ENCODE measurements at regions not wholly inside any gene's neighbourhood (a gene's known extent, or its start where the extent isn't known, plus 50 kb on each side); places are given as distances from the start of the nearest gene placed in this dataset.

GRCh38 chr4:111924696-111925095, 220.6 kb upstream of the FAM241A start:
- H3K27me3 Mint-ChIP-seq, result no peaks in the 10 kb centered on the region
- no peaks in the 10 kb centered on the region for H3K36me3 Mint-ChIP-seq (ENCODE audit: low read depth)
- H3K27ac Mint-ChIP-seq, result no peak overlapping the region
- ATAC-seq (no peak), DNase-seq (no peak)
- no peak overlapping the region for H3K4me3 Mint-ChIP-seq
- H3K9me3 ChIP-seq (ENCODE audit: control insufficient read depth, low read length, poor library complexity, severe bottlenecking), result no peaks in the 10 kb centered on the region
- H3K4me1 Mint-ChIP-seq, result no peaks in the 10 kb centered on the region

- Mint-ChIP-seq H3K4me3 (no peak overlapping the region), H3K36me3 (ENCODE audit: low read depth) (no peaks in the 10 kb centered on the region), H3K4me1 (no peaks in the 10 kb centered on the region), H3K27ac (no peak overlapping the region), H3K27me3 (no peaks in the 10 kb centered on the region)
- DNase-seq, result no peak
- H3K9me3 ChIP-seq (ENCODE audit: control insufficient read depth, low read length, poor library complexity, severe bottlenecking), result no peaks in the 10 kb centered on the region
- ATAC-seq, result no peak
These were observed 214.6 kb upstream of the FAM241A start for GRCh38 chr4:111930659-111931058.

GRCh38 chr4:111933703-111934102, 211.6 kb upstream of the FAM241A start:
- H3K27ac Mint-ChIP-seq, result no peak overlapping the region
- no peak for ATAC-seq

GRCh38 chr4:111934314-111934713, 210.9 kb upstream of the FAM241A start:
- ATAC-seq, result no peak
- H3K4me3 Mint-ChIP-seq, result no peak overlapping the region
- H3K36me3 Mint-ChIP-seq (ENCODE audit: low read depth), result no peaks in the 10 kb centered on the region
- H3K27me3 Mint-ChIP-seq, result peaks cover 14% of the 10 kb centered on the region
- no peak overlapping the region for H3K27ac Mint-ChIP-seq
- no peak for DNase-seq
- no peaks in the 10 kb centered on the region for H3K9me3 ChIP-seq (ENCODE audit: control insufficient read depth, low read length, poor library complexity, severe bottlenecking)
- no peaks in the 10 kb centered on the region for H3K4me1 Mint-ChIP-seq

More at GRCh38 chr4:111933703-111934102, 211.6 kb upstream of the FAM241A start:
- peaks cover 11% of the 10 kb centered on the region for H3K27me3 Mint-ChIP-seq
- H3K9me3 ChIP-seq (ENCODE audit: control insufficient read depth, low read length, poor library complexity, severe bottlenecking), result no peaks in the 10 kb centered on the region
- DNase-seq, result no peak
- no peaks in the 10 kb centered on the region for H3K36me3 Mint-ChIP-seq (ENCODE audit: low read depth)
- H3K4me3 Mint-ChIP-seq, result no peak overlapping the region
- H3K4me1 Mint-ChIP-seq, result no peaks in the 10 kb centered on the region

- Mint-ChIP-seq H3K36me3 (ENCODE audit: low read depth) (no peaks in the 10 kb centered on the region), H3K27ac (no peak overlapping the region), H3K4me1 (no peaks in the 10 kb centered on the region), H3K27me3 (peaks cover 14% of the 10 kb centered on the region), H3K4me3 (no peak overlapping the region)
- ATAC-seq, result no peak
- no peaks in the 10 kb centered on the region for H3K9me3 ChIP-seq (ENCODE audit: control insufficient read depth, low read length, poor library complexity, severe bottlenecking)
- no peak for DNase-seq
These were observed 207.9 kb upstream of the FAM241A start for GRCh38 chr4:111937368-111937767.

GRCh38 chr4:111941957-111942356, 203.3 kb upstream of the FAM241A start:
- H3K27me3 Mint-ChIP-seq, result peaks cover 23% of the 10 kb centered on the region
- no peak for DNase-seq
- peaks cover 4% of the 10 kb centered on the region for H3K4me1 Mint-ChIP-seq
- no peaks in the 10 kb centered on the region for H3K36me3 Mint-ChIP-seq (ENCODE audit: low read depth)
- ATAC-seq, result no peak
- H3K4me3 Mint-ChIP-seq, result no peak overlapping the region
- H3K27ac Mint-ChIP-seq, result no peak overlapping the region
- H3K9me3 ChIP-seq (ENCODE audit: control insufficient read depth, low read length, poor library complexity, severe bottlenecking), result no peaks in the 10 kb centered on the region

GRCh38 chr4:111943796-111944203, 201.5 kb upstream of the FAM241A start:
- Mint-ChIP-seq H3K27ac (peak overlapping the region; percentile 44), H3K27me3 (peaks cover 11% of the 10 kb centered on the region), H3K36me3 (ENCODE audit: low read depth) (no peaks in the 10 kb centered on the region), H3K4me1 (peaks cover 4% of the 10 kb centered on the region), H3K4me3 (no peak overlapping the region)
- H3K9me3 ChIP-seq (ENCODE audit: control insufficient read depth, low read length, poor library complexity, severe bottlenecking), result no peaks in the 10 kb centered on the region
- DNase-seq, result no peak
- ATAC-seq, result no peak

- Mint-ChIP-seq H3K27me3 (peaks cover 9% of the 10 kb centered on the region), H3K36me3 (ENCODE audit: low read depth) (no peaks in the 10 kb centered on the region), H3K27ac (no peak overlapping the region), H3K4me1 (peaks cover 4% of the 10 kb centered on the region), H3K4me3 (no peak overlapping the region)
- ATAC-seq, result no peak
- H3K9me3 ChIP-seq (ENCODE audit: control insufficient read depth, low read length, poor library complexity, severe bottlenecking), result no peaks in the 10 kb centered on the region
- no peak for DNase-seq
These were observed 200.2 kb upstream of the FAM241A start for GRCh38 chr4:111945014-111945413.

GRCh38 chr4:111946800-111947199, 198.5 kb upstream of the FAM241A start:
- H3K27ac Mint-ChIP-seq, result no peak overlapping the region
- no peaks in the 10 kb centered on the region for H3K9me3 ChIP-seq (ENCODE audit: control insufficient read depth, low read length, poor library complexity, severe bottlenecking)
- H3K4me3 Mint-ChIP-seq, result no peak overlapping the region
- DNase-seq, result no peak
- ATAC-seq, result no peak
- peaks cover 9% of the 10 kb centered on the region for H3K27me3 Mint-ChIP-seq
- no peaks in the 10 kb centered on the region for H3K36me3 Mint-ChIP-seq (ENCODE audit: low read depth)
- peaks cover 4% of the 10 kb centered on the region for H3K4me1 Mint-ChIP-seq

- H3K36me3 Mint-ChIP-seq (ENCODE audit: low read depth), result no peaks in the 10 kb centered on the region
- DNase-seq (no peak), ATAC-seq (no peak)
- H3K4me3 Mint-ChIP-seq, result no peak overlapping the region
- no peaks in the 10 kb centered on the region for H3K4me1 Mint-ChIP-seq
- H3K9me3 ChIP-seq (ENCODE audit: control insufficient read depth, low read length, poor library complexity, severe bottlenecking), result peaks cover 4% of the 10 kb centered on the region
- no peaks in the 10 kb centered on the region for H3K27me3 Mint-ChIP-seq
- no peak overlapping the region for H3K27ac Mint-ChIP-seq
These were observed 192.6 kb upstream of the FAM241A start for GRCh38 chr4:111952688-111953087.

GRCh38 chr4:111954550-111954949, 190.7 kb upstream of the FAM241A start:
- H3K4me1 Mint-ChIP-seq, result no peaks in the 10 kb centered on the region
- no peaks in the 10 kb centered on the region for H3K36me3 Mint-ChIP-seq (ENCODE audit: low read depth)
- DNase-seq, result no peak
- H3K9me3 ChIP-seq (ENCODE audit: control insufficient read depth, low read length, poor library complexity, severe bottlenecking), result peaks cover 4% of the 10 kb centered on the region
- no peak overlapping the region for H3K4me3 Mint-ChIP-seq
- H3K27ac Mint-ChIP-seq, result no peak overlapping the region
- ATAC-seq, result no peak
- no peaks in the 10 kb centered on the region for H3K27me3 Mint-ChIP-seq

GRCh38 chr4:111955001-111955400, 190.3 kb upstream of the FAM241A start:
- peaks cover 4% of the 10 kb centered on the region for H3K9me3 ChIP-seq (ENCODE audit: control insufficient read depth, low read length, poor library complexity, severe bottlenecking)
- Mint-ChIP-seq H3K4me3 (no peak overlapping the region), H3K36me3 (ENCODE audit: low read depth) (no peaks in the 10 kb centered on the region), H3K27ac (no peak overlapping the region), H3K4me1 (no peaks in the 10 kb centered on the region), H3K27me3 (no peaks in the 10 kb centered on the region)
- DNase-seq (no peak), ATAC-seq (no peak)

- peaks cover 4% of the 10 kb centered on the region for H3K9me3 ChIP-seq (ENCODE audit: control insufficient read depth, low read length, poor library complexity, severe bottlenecking)
- Mint-ChIP-seq H3K36me3 (ENCODE audit: low read depth) (no peaks in the 10 kb centered on the region), H3K4me1 (no peaks in the 10 kb centered on the region), H3K27ac (no peak overlapping the region), H3K27me3 (no peaks in the 10 kb centered on the region), H3K4me3 (no peak overlapping the region)
- ATAC-seq, result no peak
- DNase-seq, result no peak
These were observed 188.1 kb upstream of the FAM241A start for GRCh38 chr4:111957116-111957515.

GRCh38 chr4:111957997-111958396, 187.3 kb upstream of the FAM241A start:
- Mint-ChIP-seq H3K4me1 (no peaks in the 10 kb centered on the region), H3K27ac (no peak overlapping the region), H3K27me3 (no peaks in the 10 kb centered on the region), H3K4me3 (no peak overlapping the region), H3K36me3 (ENCODE audit: low read depth) (no peaks in the 10 kb centered on the region)
- DNase-seq (no peak), ATAC-seq (no peak)
- peaks cover under 1% of the 10 kb centered on the region for H3K9me3 ChIP-seq (ENCODE audit: control insufficient read depth, low read length, poor library complexity, severe bottlenecking)

- Mint-ChIP-seq H3K36me3 (ENCODE audit: low read depth) (no peaks in the 10 kb centered on the region), H3K4me1 (no peaks in the 10 kb centered on the region), H3K27ac (no peak overlapping the region), H3K4me3 (no peak overlapping the region), H3K27me3 (no peaks in the 10 kb centered on the region)
- H3K9me3 ChIP-seq (ENCODE audit: control insufficient read depth, low read length, poor library complexity, severe bottlenecking), result no peaks in the 10 kb centered on the region
- ATAC-seq, result no peak
- DNase-seq, result no peak
These were observed 186.0 kb upstream of the FAM241A start for GRCh38 chr4:111959222-111959621.
